SU-DHL-6 (cell line): ENCODE measurements at regions not wholly inside any gene's neighbourhood (a gene's known extent, or its start where the extent isn't known, plus 50 kb on each side); places are given as distances from the start of the nearest gene placed in this dataset.

Source experiments
- CTCF ChIP-seq: fragments of 200-600 bp; sonication (generic); IDR thresholded peaks from one replicate; pipeline ENCODE4 v1.5.1; 2017; ENCODE audit warnings: antibody characterized with exemption, mild to moderate bottlenecking, low read length, moderate library complexity; ENCODE audit not compliant: insufficient read depth, poor library complexity, severe bottlenecking
- EZH2phosphoT487 ChIP-seq: fragments of 200-600 bp; sonication (generic), shearing (Covaris generic); conservative IDR thresholded peaks from 2 replicates; pipeline ENCODE4 v1.6.1; 2018; ENCODE audit warnings: mild to moderate bottlenecking, antibody characterized with exemption, low read length, moderate library complexity, mixed read lengths

GRCh38 chr7:128158370-128158769 is 82.7 kb upstream of the LEP start:
- no peak for TF ChIP-seq EZH2phosphoT487
- no peak for TF ChIP-seq CTCF
